ENCODE measurements at regions not wholly inside any gene's neighbourhood (a gene's known extent, or its start where the extent isn't known, plus 50 kb on each side); places are given as distances from the start of the nearest gene placed in this dataset.

GRCh38 chr20:19072988-19073387 lies 139.5 kb upstream of the SLC24A3 start:
- TF ChIP-seq CTCF (IDR thresholded peaks at IDR 0.05) (no peak), EZH2phosphoT487 (IDR thresholded peaks at IDR 0.05) (no peak), EZH2 (IDR thresholded peaks at IDR 0.05) (no peak)
